GM19372 (cell line): ENCODE measurements at regions not wholly inside any gene's neighbourhood (a gene's known extent, or its start where the extent isn't known, plus 50 kb on each side); places are given as distances from the start of the nearest gene placed in this dataset.
"Not testable (repeated sequence)": the region's sequence is repeated elsewhere in the genome, so short reads cannot be mapped to it uniquely, and the experiment has no call there.

Experiments used
- ATAC-seq: cut with Tn5 transposase; IDR thresholded peaks from one replicate; pipeline ENCODE4 v1.9.1; 2021; ENCODE audit warnings: mild to moderate bottlenecking, low read depth, moderate library complexity; ENCODE audit not compliant: unreplicated experiment

DNA sequence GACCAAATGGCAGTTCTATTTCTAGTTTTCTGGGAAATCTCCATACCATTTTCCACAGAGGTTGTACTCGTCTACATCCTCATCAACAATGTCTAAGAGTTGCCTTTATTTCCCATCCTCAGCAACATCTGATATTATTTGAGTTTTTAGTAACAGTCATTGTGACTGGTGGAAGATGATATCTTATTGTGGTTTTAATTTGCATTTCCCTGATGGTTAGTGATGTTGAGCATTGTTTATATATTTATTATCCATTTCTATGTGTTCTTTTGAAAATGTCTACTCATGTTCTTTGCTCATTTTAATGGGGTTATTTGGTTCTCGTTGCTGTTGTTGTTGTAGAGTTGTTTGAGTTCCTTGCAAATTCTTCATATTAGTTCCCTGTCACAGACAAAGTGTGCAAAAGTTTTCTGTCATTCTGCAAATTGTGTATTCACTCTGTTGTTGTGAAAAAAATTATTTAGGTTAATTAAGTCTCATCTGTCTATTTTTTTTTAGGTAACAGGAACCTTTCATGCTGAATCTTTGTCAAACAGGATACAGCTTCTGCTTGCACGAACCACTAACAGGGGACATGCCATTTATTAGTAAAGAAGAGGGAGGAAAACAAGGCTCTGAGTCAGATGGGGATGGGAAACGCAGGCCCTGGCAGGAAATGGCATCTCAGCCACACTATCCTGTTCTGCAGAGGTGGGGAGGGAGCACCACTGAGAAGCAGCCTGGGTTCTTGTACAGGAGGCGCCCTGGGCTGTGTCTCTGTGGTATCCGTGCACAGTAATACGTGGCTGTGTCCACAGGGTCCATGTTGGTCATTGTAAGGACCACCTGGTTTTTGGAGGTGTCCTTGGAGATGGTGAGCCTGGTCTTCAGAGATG, 1196.7 kb downstream of the TMEM121 start:
- not testable (repeated sequence) for ATAC-seq

DNA sequence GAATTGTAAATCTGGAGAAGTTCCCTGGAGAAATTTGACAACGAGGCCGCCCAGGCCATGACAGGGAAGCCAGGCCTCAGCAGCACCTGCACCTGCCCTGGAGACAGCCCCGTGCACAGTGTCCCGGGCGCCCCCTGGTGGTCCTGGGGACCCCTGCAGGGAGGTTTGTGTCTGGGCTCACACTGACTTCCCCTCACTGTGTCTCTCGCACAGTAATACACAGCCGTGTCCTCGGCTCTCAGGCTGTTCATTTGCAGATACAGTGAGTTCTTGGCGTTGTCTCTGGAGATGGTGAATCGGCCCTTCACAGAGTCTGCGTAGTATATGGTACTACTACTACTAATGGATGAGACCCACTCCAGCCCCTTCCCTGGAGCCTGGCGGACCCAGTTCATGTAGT, 1201.6 kb downstream of the TMEM121 start:
- ATAC-seq, result not testable (repeated sequence)

DNA sequence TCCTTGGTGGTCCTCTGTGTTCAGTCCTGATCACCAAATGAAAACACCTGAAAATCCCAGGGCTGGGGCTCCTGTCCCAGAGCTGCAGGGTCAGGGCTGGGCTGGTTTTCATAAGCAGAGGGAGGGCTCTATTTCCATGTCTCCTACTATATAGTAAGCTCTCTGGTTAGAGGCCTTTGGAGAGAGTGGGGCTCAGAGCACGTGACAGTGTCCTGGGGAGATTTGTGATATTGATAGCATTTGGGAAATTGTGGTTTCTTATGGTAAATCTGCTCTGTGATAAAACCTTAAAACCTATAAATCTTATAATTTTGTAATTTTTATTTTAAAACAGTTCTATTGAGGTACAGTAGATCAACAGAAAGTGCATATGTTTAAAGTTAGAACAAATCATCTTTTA, 1202.2 kb downstream of the TMEM121 start:
- ATAC-seq, result no peak

DNA sequence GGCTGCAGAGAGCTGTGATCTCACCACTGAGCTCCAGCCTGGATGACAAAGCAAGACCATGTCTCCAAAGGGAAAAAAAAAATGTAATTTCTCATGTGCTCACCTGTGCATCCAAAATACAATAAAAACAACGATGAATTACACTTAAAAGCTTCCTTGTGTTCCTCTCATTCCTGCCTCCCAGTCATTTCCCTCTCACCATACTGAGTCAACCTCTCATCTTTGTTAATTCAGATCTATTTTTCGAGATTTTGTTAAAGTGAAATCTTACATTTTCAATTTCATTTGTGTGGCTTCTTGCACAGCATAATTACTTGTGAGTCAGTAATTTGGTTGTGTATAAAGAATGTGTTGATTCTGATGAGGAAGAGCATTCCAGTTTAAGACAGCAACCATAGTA, 1203.2 kb downstream of the TMEM121 start:
- no peak for ATAC-seq

DNA sequence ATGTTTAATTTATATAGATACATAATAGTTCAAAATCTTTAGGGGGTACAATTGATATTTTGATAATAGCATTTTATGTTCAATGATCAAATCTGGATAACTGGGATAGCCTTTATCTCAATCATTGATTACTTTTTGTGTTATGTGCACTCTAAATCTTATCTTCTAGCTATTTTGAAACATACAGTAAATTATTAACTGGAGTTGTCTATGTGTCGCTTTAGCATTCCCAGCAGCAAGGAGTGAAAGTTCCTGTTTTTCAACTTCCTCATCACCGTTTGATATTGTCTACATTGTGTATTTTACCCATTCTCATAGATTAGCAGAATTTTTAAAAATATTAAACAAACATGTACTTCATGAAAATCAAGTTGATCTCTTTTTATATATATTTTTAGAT, 1207.4 kb downstream of the TMEM121 start:
- ATAC-seq, result no peak

DNA sequence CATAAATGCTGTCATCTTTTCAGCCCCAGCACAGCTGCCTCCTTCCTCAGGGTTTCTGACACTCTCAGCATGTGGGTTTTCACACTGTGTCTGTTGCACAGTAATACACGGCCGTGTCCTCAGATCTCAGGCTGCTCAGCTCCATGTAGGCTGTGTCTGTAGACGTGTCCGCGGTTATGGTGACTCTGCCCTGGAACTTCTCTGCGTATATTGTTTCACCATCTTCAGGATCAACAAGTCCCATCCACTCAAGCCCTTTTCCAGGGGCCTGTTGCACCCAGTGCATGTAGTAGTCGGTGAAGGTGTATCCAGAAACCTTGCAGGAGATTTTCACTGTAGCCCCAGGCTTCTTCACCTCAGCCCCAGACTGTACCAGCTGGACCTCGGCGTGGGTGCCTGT, 1210.6 kb downstream of the TMEM121 start:
- no peak for ATAC-seq

DNA sequence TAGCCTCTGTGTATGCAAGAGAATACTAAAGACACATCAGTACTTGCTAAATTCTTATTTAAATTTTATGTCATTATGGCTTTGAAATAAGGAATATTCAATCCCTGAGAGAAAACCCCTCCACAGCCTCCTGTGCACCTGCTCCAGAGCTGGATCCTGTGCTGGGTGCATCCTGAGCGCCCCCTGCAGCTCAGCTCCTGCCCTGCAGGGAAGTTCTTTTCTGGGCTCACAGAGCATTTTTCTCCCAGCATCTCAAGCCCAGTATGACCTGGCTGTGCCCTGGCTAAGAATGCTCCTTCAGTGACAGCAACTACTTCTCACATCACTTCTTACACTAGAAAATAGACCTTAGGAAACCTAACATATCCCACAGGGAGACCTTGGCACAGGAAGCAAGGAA, 1211.7 kb downstream of the TMEM121 start:
- no peak for ATAC-seq

DNA sequence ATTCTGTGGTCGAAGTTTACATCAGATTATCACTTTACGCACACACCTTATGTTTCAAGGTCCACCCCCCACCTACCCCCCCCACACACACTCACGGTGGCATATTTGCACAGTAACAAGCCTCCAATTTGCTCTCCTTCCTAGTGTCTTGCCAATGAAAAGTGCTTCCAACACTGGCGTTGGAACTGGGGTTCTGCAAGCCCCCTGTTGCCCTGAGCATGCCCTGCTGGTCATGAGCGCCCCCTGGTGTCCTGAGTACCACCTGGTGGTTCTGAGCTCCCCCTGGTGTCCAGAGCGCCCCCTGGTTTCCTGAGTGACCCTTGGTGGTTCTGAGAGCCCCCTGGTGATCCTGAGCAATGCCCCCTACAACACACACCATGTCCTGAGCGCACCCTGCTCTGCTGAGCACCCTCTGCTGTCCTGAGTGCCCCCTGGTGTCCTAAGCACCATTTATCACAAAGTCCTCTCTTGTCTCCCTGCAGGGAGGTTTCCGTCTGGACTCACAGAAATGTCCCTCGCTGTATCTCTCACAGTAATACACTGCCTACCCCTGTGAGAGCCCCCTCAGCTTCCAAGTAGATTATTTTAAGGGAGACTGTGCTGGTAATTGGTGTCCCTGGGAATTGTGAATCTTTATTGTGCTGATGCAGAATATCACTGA, 1212.3 kb downstream of the TMEM121 start:
- not testable (repeated sequence) for ATAC-seq

DNA sequence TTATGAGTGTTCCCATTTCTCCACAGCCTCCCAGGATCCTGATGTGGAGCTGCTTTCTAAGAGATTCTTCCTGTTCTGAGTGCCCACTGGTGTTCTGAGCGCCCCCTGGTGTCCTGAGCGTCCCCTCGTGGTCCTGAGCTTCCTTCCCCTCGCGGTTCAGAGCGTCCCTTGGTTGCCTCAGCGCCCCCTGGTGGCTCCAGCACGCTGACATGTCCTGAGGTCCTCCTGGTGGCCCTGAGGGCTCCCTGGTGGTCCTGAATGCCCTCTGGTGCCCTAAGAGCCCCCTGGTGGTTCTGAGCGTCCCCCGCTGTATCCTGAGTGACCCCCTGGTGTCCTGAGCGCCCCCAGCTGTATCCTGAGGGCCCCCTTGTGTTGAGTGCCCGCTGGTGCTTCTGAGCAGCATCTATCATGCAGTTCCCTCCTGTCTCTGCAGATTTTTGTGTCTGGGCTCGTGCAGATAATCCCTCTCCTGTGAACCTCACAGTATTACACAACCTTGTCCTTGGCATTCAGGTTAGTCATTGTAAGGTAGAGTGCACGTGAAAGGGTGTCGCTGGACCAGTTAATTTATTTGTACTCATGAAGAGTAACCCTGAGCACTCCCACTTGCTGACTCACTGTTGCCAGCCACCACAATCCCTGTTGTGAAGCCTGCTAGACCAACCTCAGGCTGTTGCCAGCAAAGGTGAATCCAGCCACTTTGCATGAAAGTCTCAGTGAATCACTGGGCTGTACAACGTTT, 1214.9 kb downstream of the TMEM121 start:
- ATAC-seq, result peak; percentile 74

DNA sequence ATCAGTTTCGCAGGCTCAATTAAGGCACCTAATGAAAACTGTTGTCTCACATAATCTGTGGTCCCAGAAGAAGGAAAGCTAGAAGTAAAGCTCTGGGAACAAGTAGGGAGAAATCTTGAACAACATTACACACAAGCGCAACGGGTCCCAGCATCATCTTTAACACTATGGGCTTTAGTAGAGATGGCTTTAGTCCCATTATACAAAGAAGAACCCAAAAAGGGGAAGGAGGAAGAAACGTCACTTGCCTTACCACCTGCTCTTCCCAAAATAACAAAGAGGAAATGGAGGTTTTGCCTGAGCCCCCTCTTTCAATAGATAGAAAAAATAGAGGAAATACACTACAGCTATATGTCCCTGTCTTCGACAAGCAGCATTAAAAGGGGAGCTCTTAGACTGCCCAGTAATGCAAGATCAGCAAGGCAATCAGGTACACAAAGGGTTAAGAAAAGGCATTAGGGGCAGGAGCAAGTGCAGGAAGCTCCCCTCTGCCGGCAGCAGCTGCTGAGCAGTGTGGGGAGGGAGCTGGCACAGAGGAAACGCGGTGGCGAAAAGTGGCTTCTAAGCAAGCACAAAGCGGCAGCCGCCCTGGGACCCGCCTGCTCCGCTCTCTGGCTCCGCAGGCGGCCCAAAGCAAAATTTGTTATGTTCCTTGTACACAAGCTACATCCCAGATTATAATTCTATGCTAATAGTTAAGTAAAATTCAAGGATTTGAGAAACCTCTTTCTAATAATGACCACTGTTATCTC, 1218.8 kb downstream of the TMEM121 start:
- ATAC-seq, result peak; percentile 56

DNA sequence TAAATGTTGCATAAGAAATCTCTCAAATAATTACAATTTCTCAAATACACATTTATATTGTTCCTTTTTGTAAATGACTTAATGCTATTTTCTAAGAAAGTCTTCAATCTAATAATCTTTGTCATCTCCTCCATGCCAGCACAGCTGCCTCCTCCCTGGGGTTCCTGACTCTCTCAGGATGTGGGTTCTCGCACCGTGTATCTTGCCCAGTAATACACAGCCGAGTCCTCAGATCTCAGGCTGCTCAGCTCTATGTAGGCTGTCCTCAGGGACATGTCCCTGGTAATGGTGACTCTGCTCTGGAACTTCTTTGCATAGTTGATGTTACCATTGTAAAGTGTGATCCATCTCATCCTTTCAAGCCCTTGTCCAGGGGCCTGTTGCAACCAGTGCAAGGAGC, 1223.7 kb downstream of the TMEM121 start:
- not testable (repeated sequence) for ATAC-seq

DNA sequence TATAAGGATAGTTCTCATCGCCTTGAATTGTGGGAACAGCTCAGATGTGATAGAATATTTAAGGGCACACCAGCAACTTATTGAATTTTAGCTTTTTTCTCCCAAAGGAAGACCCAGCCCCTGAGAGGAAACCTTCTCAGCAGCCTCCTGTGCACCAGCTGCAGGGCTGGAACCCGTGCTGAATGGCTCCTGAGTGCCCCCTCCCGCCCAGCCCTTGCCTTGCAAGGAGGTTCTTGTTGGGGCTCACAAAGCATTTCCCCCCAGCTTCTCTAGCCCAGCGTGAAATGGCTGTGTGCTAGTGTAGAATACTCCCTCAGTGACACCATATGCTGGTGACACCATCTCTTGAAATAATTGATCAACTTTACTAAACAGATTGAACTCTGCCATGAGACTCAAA, 1227.4 kb downstream of the TMEM121 start:
- not testable (repeated sequence) for ATAC-seq

DNA sequence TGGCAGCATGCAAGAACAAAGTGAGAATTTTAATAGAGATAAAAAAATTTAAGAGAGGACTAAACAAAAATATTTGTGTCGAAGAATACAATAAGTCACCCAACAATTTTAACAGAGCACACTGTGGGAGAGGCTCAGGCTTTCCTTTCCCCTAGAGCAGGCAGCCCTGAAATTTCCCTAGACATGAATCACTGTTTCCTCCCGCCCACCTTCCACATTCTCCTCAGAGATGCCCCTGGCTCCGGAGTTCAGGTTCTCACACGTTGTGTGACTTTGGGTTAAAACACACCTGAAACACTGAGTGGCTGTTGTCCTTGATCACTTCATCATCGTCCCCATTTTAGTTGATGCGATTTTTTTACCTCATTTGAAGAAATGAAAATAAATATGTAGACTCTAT, 1231.1 kb downstream of the TMEM121 start:
- ATAC-seq, result not testable (repeated sequence)

DNA sequence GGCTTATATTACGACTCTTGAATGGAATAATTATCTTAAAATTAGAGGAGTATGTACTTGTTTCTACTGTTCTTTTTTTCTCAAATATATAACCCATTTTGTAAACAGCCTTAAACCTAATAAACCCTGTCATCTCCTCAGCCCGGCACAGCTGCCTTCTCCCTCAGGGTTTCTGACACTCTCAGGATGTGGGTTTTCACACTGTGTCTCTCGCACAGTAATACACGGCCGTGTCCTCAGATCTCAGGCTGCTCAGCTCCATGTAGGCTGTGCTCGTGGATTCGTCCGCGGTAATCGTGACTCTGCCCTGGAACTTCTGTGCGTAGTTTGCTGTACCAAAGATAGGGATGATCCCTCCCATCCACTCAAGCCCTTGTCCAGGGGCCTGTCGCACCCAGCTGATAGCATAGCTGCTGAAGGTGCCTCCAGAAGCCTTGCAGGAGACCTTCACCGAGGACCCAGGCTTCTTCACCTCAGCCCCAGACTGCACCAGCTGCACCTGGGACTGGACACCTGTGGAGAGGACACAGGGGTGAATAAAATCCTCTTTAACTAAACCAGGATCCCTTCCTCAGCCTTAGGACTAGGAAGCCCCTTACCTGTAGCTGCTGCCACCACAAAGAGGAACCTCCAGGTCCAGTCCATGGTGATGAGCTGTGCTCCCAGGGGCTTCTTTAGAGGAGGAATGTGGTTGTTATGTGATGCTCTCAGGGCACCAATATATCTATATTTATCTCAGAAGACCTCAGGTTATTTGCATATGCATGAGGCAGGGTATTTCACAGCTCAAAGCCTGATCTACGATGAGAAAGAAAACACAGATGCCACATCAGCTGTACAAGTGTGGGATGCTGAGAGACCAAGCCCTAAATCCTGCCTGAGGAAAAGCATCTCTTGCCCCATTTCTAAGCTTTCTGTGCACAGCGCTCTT, 1235.8 kb downstream of the TMEM121 start:
- ATAC-seq, result not testable (repeated sequence)

DNA sequence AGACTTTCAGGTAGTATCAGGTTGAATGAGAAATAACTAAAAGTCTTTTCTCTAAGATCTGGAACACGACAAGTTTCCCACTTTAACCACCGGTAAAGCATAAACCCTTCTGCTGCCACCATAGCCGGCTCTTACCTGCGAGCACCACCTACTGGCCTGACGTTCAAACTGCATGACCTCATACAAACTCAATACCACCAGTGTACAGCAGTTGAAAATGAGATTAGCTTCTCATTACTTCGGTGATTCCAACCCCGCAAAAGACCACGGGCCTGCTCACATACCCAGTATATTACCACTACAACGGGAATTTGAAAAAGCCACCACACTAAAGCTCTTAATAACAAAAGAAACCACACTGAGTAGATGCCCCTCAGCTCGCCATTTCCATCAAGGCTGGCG, 1238.6 kb downstream of the TMEM121 start:
- ATAC-seq, result not testable (repeated sequence)

DNA sequence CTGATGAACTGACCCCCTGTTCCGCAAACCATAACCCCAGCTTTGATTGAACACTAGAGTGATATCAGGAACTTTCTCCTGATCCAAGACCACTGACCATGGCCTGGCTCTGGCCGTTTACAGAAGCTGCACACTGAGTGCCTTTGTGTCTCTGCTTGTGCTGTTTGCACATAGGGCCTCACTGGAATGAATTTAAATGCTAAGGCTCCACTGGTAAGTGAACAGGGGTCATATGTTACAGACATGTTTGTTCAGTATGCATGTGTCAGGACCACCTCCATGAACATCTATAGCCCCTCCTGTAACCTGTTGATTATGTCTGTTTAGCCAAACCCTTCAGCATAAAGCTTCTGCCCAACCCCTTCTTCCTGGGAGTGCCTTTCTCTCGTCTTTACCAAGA, 1239.8 kb downstream of the TMEM121 start:
- ATAC-seq, result no peak

DNA sequence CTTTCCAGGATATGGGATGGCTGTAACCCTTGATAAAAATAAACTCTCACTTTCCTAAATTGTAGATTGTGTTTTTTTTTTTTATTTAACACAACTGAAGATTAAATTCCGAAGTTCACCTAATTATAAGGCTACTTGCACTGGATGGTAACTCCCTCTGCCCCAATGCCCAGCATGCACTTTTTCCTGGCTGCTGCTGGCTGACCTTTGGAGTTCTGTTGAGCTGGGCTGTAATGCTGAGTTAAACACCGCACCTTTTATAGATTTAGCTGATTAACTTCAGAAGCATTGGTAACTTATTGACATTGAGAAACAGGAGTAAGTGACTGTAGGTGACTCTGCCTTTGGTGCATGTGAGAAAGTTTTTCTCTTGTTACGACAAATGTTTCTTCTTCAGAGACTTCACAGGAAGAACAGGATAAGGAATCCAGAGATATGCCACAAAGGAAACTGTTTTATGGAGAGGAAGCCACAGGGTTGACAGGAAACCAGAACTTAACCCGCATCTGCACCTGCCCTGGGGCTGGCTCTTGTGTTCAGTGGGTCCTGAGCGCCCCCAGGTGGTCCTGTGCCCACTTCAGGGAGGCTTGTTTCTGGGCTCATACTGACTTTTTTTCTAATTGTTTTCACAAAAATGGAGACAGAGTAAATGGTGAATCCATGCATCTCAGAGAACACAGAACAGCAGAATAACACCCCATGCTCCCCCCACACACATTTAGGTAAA, 1240.3 kb downstream of the TMEM121 start:
- not testable (repeated sequence) for ATAC-seq

DNA sequence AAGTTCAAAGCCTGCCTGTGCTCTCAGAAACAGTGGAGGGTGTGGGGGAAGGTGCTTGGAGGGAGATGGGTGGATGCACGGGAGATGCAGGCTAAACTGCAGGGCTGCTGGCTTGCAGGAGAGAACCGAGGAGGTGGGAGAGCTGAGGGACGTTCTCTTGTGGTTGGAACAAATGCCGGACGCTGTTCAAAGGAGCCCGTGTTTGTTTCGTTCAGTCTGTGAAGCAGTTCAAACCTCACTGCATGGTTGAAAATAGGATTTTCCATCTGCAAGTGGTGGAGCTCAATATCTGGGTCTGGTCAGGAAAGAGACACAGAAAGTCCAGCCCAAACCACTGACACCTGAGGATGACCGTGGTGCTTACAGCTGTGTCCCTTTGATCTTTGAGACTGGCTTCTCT, 1241.8 kb downstream of the TMEM121 start:
- ATAC-seq, result not testable (repeated sequence)
